Lower lobe of right lung (tissue), 2 donors: ENCODE measurements at regions not wholly inside any gene's neighbourhood (a gene's known extent, or its start where the extent isn't known, plus 50 kb on each side); places are given as distances from the start of the nearest gene placed in this dataset.

ENCODE experiments used
- ATAC-seq, 2 donors: fragments of 200-7000 bp; cut with Tn5 transposase; one replicate each; pipeline ENCODE4 v1.9.1; 2020 to 2022; ENCODE audit warnings: mild to moderate bottlenecking in 2 of 2, moderate library complexity in 2 of 2
- DNase-seq: peaks from one replicate; pipeline ENCODE4 v3.0.0-alpha.2; 2020
- H3K27ac ChIP-seq: fragments of 200-600 bp; one replicate; pipeline ENCODE4 v1.8.0; 2022
- H3K27me3 ChIP-seq: fragments of 200-600 bp; one replicate; pipeline ENCODE4 v1.8.0; 2022; ENCODE audit warnings: low read depth
- H3K36me3 ChIP-seq: fragments of 200-600 bp; one replicate; pipeline ENCODE4 v1.8.0; 2022; ENCODE audit warnings: mild to moderate bottlenecking
- H3K4me1 ChIP-seq: fragments of 200-600 bp; one replicate; pipeline ENCODE4 v1.8.0; 2022
- H3K4me3 ChIP-seq: fragments of 200-600 bp; one replicate; pipeline ENCODE4 v1.8.0; 2022; ENCODE audit warnings: mild to moderate bottlenecking
- H3K9me3 ChIP-seq: fragments of 200-600 bp; one replicate; pipeline ENCODE4 v1.8.0; 2022
- intact Hi-C: fragments of 100-400 bp; cut with DNase I; formaldehyde crosslinking; loops from one replicate; pipeline ENCODE4 v1.11.0; 2022
- TF ChIP-seq, protein P1 (sequence below): fragments of 200-600 bp; IDR thresholded peaks from one replicate; pipeline ENCODE4 v1.8.0; 2022; ENCODE audit warnings: antibody characterized with exemption, mild to moderate bottlenecking
- donor health status: DM: no; HTN: yes; CAD: no; lungs with severe emphysema.

DNA sequence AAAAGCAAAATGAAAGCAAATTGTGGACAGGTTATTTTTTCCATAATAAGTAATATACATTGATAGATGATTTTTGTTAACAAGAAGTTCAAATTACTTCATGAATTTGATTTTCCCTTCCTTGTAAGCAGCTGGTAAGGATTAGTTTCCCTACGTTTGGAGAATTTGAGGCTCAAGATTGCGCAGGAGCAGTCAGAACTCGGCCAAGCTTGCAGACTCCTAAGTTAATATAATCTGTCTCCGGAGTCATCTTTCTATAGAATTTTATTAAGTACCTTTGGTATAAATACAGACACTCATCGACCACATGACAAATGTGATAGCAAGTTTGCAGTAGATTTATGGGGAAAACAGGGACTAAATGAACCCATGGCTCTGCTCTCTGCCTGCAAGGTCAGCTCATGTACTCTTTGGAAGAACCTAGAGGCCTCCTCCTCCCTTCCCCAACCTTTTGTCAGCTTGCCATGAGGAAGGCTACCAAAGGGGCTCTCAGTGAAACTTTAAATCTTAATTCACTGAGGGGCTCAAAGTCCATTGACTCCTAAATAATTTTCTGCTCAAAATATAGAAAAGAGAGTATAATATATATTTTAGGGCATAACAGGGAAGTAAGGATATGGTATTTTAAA lies 89.2 kb upstream of the CTTNBP2 start:
- TF ChIP-seq, protein P1, sequence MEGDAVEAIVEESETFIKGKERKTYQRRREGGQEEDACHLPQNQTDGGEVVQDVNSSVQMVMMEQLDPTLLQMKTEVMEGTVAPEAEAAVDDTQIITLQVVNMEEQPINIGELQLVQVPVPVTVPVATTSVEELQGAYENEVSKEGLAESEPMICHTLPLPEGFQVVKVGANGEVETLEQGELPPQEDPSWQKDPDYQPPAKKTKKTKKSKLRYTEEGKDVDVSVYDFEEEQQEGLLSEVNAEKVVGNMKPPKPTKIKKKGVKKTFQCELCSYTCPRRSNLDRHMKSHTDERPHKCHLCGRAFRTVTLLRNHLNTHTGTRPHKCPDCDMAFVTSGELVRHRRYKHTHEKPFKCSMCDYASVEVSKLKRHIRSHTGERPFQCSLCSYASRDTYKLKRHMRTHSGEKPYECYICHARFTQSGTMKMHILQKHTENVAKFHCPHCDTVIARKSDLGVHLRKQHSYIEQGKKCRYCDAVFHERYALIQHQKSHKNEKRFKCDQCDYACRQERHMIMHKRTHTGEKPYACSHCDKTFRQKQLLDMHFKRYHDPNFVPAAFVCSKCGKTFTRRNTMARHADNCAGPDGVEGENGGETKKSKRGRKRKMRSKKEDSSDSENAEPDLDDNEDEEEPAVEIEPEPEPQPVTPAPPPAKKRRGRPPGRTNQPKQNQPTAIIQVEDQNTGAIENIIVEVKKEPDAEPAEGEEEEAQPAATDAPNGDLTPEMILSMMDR = no peak
- no peaks in the 10 kb centered on the region for H3K36me3 ChIP-seq
- ATAC-seq (no peak), DNase-seq (no peak)
- H3K9me3 ChIP-seq = no peaks in the 10 kb centered on the region
- H3K27me3 ChIP-seq = no peaks in the 10 kb centered on the region
- H3K27ac ChIP-seq = no peak overlapping the region
- no peak overlapping the region for H3K4me3 ChIP-seq
- H3K4me1 ChIP-seq = no peaks in the 10 kb centered on the region
- intact Hi-C loops = no loop called here

DNA sequence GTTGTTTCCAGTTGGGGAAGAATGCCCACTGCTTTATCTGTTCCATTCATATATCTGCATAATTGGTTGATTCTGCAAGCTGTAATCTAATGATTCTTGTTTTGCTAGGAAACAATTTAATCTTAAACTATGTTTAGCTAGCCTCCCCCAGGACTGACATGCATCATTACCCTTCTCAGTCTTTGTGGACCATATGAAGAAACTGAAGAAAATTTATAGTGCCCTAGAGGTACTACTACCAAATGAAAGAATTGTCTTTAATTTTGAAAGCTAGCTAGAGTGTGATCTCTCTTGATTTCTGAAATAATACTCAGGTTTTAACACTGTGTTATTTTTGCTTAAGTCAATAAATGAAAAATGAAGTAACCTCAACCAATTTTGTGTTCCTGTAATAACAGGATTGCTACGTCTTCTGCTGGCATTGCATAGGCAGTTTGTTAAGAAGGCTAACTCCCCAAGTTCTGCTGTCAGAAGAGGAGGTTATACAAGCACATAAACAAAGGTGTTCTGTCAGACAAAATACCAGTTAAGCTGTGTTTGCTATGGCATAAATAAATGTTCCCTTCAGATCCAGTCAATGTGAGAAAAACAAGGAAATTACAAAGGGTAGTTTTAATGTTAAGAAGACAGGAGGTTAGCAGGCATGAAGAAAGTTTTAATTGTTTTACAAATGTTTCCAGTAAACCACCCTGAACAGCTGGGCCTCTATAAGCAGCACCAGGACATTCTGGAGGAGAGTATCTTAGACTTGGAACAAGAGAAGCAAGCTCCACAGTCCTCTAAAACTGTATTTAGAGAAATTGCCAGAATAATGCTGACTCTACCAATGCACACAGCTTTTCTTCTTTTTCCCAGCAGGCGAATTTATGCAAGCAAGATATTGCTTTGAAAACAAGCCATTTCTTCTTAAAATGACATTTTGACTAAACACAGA lies 90.3 kb upstream of the CTTNBP2 start:
- H3K27ac ChIP-seq = no peak overlapping the region
- intact Hi-C loops = no loop called here
- no peaks in the 10 kb centered on the region for H3K36me3 ChIP-seq
- DNase-seq = no peak
- H3K27me3 ChIP-seq = no peaks in the 10 kb centered on the region
- no peaks in the 10 kb centered on the region for H3K4me1 ChIP-seq
- no peaks in the 10 kb centered on the region for H3K9me3 ChIP-seq
- no peak for ATAC-seq
- TF ChIP-seq, protein P1 = no peak
- H3K4me3 ChIP-seq = no peak overlapping the region

- Histone ChIP-seq H3K4me1 (no peaks in the 10 kb centered on the region), H3K4me3 (no peak overlapping the region), H3K27ac (no peak overlapping the region), H3K36me3 (no peaks in the 10 kb centered on the region), H3K27me3 (no peaks in the 10 kb centered on the region), H3K9me3 (no peaks in the 10 kb centered on the region)
- ATAC-seq (no peak), DNase-seq (no peak)
- intact Hi-C loops = no loop called here
- TF ChIP-seq, protein P1 = no peak
These were observed 97.6 kb upstream of the CTTNBP2 start for GRCh38 chr7:117970801-117971200.

- TF ChIP-seq, protein P1 = no peak
- Histone ChIP-seq H3K4me1 (no peaks in the 10 kb centered on the region), H3K36me3 (no peaks in the 10 kb centered on the region), H3K9me3 (no peaks in the 10 kb centered on the region), H3K27me3 (no peaks in the 10 kb centered on the region), H3K4me3 (no peak overlapping the region), H3K27ac (no peak overlapping the region)
- intact Hi-C loops = no loop called here
- ATAC-seq (no peak), DNase-seq (no peak)
These were observed 98.5 kb upstream of the CTTNBP2 start for GRCh38 chr7:117971556-117972244.

DNA sequence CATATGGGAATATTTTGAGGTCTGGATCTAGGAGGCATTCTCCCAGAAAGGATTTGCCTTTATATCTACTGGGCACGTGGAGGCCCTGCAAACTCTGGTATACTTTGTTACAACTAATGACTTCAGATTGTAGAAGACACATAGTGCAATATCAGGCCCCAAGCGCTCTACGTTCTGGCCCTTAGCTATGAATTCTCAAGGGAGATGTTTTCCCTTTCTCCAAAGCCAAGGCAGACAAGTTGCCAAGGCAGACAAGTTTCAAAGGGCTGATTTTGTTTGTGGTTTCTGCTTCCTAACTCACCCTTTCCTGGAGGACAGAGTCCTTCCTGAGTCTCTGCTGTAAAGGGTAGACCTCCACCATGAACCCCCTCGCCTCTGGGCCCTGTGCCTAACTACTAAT lies 99.4 kb upstream of the CTTNBP2 start:
- H3K4me3 ChIP-seq = no peak overlapping the region
- H3K27me3 ChIP-seq = no peaks in the 10 kb centered on the region
- H3K4me1 ChIP-seq = no peaks in the 10 kb centered on the region
- no peak overlapping the region for H3K27ac ChIP-seq
- DNase-seq (no peak), ATAC-seq (no peak)
- intact Hi-C loops = no loop called here
- H3K36me3 ChIP-seq = no peaks in the 10 kb centered on the region
- no peaks in the 10 kb centered on the region for H3K9me3 ChIP-seq
- TF ChIP-seq, protein P1 = no peak
